ENCODE measurements at regions not wholly inside any gene's neighbourhood (a gene's known extent, or its start where the extent isn't known, plus 50 kb on each side); places are given as distances from the start of the nearest gene placed in this dataset.

DNA sequence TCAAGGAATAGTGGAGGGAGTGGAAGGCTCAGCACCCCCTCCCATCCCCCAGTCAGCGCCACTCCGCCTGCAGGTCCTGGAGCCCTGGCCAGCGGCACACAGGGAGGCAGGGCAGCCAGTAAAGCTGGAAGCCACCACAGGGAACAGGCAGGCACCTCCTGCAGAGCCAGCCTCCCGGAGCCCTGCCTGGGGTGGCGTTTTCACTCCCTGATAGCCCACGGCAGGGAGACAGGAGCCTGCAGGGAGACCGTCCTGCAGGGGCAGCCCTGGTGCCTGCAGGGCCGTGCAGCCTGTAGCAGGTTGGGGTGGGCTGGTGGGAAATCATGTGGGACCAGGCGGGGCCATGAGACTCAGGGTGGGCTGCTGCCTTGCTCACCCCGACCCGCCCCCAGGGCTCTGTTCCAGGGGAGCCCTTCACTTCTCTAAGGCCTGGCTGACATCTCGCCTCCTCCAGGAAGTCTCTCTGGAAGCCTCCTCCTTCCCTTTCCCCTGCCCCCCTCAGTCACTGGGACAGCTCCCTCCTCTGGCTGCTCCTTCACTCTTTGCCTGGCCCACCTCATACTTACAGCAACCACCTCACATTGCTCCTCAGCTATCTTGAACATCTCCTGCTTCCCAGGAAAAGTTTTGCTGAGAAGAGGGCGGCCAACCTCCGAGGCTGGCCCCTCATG lies 221.0 kb downstream of the GLI2 start:
- TF ChIP-seq, protein P1, sequence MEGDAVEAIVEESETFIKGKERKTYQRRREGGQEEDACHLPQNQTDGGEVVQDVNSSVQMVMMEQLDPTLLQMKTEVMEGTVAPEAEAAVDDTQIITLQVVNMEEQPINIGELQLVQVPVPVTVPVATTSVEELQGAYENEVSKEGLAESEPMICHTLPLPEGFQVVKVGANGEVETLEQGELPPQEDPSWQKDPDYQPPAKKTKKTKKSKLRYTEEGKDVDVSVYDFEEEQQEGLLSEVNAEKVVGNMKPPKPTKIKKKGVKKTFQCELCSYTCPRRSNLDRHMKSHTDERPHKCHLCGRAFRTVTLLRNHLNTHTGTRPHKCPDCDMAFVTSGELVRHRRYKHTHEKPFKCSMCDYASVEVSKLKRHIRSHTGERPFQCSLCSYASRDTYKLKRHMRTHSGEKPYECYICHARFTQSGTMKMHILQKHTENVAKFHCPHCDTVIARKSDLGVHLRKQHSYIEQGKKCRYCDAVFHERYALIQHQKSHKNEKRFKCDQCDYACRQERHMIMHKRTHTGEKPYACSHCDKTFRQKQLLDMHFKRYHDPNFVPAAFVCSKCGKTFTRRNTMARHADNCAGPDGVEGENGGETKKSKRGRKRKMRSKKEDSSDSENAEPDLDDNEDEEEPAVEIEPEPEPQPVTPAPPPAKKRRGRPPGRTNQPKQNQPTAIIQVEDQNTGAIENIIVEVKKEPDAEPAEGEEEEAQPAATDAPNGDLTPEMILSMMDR (IDR thresholded peaks at IDR 0.05) = no peak
- TF ChIP-seq POLR2A (IDR thresholded peaks at IDR 0.05) = no peak
